ENCODE measurements at regions not wholly inside any gene's neighbourhood (a gene's known extent, or its start where the extent isn't known, plus 50 kb on each side); places are given as distances from the start of the nearest gene placed in this dataset.

DNA sequence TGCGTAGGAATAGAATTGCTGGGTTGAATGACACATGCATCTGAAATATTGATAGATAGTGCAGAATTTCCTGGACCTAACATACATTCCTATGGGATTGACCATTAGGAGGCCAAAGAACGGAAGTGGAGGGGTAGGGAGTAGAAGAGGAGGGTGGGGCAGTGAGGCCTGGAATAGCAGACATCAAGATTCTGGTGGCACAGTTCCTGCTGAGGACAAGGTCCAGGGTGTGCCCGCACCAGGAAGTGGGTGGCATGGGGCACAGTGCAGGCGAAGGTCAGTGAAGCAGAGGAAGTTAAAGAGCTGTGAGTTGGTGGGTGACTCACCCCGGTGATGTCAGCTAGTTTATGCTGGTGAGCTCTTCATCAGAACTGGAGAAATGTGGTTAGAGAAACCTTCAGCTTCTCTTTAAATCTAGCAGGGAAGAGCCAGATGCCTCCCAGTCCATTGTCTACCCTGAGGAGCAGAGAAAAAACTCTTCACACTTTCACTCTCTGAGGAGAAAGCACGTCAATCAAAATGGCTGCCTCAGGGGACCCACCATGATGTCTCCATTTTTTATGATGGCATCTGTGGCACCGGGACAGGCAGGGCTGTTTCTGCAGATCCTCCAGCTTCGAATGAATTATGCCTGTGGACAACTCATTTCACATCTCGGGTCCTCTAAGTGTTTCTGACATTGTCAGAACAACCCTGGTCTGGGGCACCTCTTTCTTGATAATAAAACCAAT lies 55.9 kb upstream of the CTLA4 start:
- TF ChIP-seq CTBP1 (IDR thresholded peaks at IDR 0.05; ENCODE audit: borderline replicate concordance) = no peak
- no peak for TF ChIP-seq FOXK2 (IDR thresholded peaks at IDR 0.05)
- no peak for TF ChIP-seq SP1 (IDR thresholded peaks at IDR 0.05)
- no peak for TF ChIP-seq FOXA1 (IDR thresholded peaks at IDR 0.05)
- TF ChIP-seq, protein P1, sequence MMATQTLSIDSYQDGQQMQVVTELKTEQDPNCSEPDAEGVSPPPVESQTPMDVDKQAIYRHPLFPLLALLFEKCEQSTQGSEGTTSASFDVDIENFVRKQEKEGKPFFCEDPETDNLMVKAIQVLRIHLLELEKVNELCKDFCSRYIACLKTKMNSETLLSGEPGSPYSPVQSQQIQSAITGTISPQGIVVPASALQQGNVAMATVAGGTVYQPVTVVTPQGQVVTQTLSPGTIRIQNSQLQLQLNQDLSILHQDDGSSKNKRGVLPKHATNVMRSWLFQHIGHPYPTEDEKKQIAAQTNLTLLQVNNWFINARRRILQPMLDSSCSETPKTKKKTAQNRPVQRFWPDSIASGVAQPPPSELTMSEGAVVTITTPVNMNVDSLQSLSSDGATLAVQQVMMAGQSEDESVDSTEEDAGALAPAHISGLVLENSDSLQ (IDR thresholded peaks at IDR 0.05) = no peak
- TF ChIP-seq FOXM1 (IDR thresholded peaks at IDR 0.05; ENCODE audit: borderline replicate concordance) = no peak
- TF ChIP-seq BHLHE40 (IDR thresholded peaks at IDR 0.05; ENCODE audit: borderline replicate concordance) = no peak
- no peak for TF ChIP-seq NFRKB (IDR thresholded peaks at IDR 0.05)
- TF ChIP-seq SUZ12 (IDR thresholded peaks at IDR 0.05) = no peak
- no peak for TF ChIP-seq ZNF384 (IDR thresholded peaks at IDR 0.05)

Data from HEK293T (cell line).